ENCODE measurements at regions not wholly inside any gene's neighbourhood (a gene's known extent, or its start where the extent isn't known, plus 50 kb on each side); places are given as distances from the start of the nearest gene placed in this dataset.

DNA sequence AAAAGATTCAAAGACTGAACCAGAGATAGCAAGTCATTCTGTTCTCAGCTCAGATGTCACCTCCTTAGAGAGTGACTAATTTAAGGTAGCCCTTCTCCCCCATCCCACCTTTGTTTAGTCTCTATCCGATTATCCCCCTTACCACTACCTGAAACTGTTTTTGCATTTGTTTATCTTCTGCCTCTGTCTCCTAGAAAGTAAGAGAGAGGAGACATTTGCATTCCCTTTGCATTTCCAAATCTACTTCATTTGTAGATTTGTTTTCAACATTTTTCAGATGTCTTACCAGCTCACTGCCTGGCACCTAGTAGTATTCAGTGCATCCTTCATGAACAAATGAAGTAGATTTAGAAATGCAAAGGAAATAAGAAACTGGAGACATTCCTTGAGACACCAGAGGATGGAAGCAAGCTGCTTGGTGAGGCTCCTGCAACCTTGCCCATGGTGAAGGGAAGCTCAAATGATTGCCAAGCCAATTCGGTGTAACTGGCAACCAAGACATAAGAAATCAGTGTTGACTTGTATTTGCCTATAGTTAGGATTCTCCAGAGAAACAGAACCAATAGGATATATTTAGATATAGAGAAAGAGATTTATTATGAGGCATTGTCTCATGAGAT is 385.7 kb downstream of the STK39 start:
- peak overlapping the region; percentile 64; the same call in 1 of the 2 replicates for H3K9ac ChIP-seq (ENCODE audit: low read depth, low read length)
- H3K36me3 ChIP-seq (ENCODE audit: insufficient read depth, low read depth, low read length), result peaks cover 10% of the 10 kb centered on the region; the same call in 1 of the 2 replicates
- peaks cover 34% of the 10 kb centered on the region for H3K4me1 ChIP-seq (ENCODE audit: insufficient read depth, low read length)
- peaks cover 14% of the 10 kb centered on the region; the same call in 1 of the 2 replicates for H3K9me3 ChIP-seq (ENCODE audit: insufficient read depth, low read depth, low read length)
- H3K4me3 ChIP-seq (ENCODE audit: low read length), result peak overlapping the region; percentile 32; the same call in 1 of the 2 replicates
- no peaks in the 10 kb centered on the region for H3K27me3 ChIP-seq (ENCODE audit: insufficient read depth, low read length)
- H3K27ac ChIP-seq (ENCODE audit: low read length), result peak overlapping the region; percentile 88

DNA sequence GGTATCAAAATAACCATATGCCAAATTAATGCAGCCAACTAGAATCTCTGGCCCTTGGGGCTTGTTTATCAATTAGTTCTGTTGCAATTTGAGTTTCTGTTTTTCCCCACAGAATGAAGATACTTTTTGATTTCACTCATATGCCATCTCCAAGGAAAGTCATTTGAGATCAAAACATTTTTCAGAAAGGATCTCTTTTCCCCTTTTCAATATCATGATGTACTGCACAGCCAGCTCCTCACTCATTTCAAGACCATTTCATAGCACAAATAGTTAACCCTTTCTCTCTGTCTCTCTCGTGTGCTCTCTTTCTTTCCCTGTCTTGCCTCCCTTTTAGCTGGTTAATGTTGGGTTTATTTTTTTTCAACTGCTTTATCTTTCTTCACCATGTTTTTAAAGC is 387.3 kb downstream of the STK39 start:
- H3K9me3 ChIP-seq (ENCODE audit: insufficient read depth, low read depth, low read length), result peaks cover 14% of the 10 kb centered on the region; the same call in 1 of the 2 replicates
- H3K4me3 ChIP-seq (ENCODE audit: low read length), result no peak overlapping the region
- peaks cover 34% of the 10 kb centered on the region for H3K4me1 ChIP-seq (ENCODE audit: insufficient read depth, low read length)
- peak overlapping the region; percentile 72 for H3K27ac ChIP-seq (ENCODE audit: low read length)
- no peaks in the 10 kb centered on the region for H3K27me3 ChIP-seq (ENCODE audit: insufficient read depth, low read length)
- H3K36me3 ChIP-seq (ENCODE audit: insufficient read depth, low read depth, low read length), result peaks cover 10% of the 10 kb centered on the region; the same call in 1 of the 2 replicates
- H3K9ac ChIP-seq (ENCODE audit: low read depth, low read length), result peak overlapping the region; percentile 64; the same call in 1 of the 2 replicates

DNA sequence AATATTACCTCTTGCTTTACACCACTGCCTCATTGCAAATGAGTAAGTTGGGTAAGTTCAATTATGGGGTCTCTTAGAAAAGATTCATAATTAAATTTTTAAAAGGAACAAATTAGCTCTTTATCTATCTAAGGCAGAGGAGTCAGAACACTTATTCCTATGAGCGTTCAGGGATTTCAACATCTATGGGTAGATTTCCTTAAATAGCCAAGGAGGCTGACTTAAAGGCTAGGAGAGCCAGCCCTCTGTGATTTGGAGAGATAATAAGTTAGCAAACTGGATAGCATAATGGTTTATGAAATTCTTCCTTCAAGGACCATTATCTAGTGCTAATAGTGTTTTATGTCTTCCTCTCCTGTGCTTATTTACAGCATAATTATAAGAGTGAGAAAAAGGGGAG is 387.7 kb downstream of the STK39 start:
- Histone ChIP-seq H3K27me3 (ENCODE audit: insufficient read depth, low read length) (no peaks in the 10 kb centered on the region), H3K9me3 (ENCODE audit: insufficient read depth, low read depth, low read length) (peaks cover 14% of the 10 kb centered on the region; the same call in 1 of the 2 replicates), H3K4me1 (ENCODE audit: insufficient read depth, low read length) (peaks cover 34% of the 10 kb centered on the region), H3K36me3 (ENCODE audit: insufficient read depth, low read depth, low read length) (peaks cover 10% of the 10 kb centered on the region; the same call in 1 of the 2 replicates), H3K4me3 (ENCODE audit: low read length) (no peak overlapping the region), H3K9ac (ENCODE audit: low read depth, low read length) (peak overlapping the region; percentile 64; the same call in 1 of the 2 replicates), H3K27ac (ENCODE audit: low read length) (peak overlapping the region; percentile 72)

DNA sequence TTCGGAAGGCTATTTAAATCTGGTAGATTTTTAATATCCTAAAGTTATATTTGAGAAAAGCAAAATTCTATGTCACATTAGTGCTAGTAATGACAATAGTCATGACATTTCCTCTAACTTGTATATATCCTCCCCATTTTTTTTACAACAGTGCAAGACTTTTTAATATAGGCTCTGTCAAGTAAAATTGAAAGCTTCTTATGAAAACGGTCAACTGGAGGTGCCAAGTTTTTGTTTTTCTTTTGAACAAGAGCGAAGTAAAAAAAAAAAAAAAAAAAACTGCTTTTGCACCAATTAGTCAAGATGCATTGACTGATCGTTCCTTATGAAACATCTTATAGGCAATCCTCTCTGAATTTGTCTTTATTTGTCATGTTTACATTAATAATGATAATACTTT is 389.3 kb downstream of the STK39 start:
- Histone ChIP-seq H3K36me3 (ENCODE audit: insufficient read depth, low read depth, low read length) (peaks cover 5% of the 10 kb centered on the region; the same call in 1 of the 2 replicates), H3K9ac (ENCODE audit: low read depth, low read length) (no peak overlapping the region), H3K4me1 (ENCODE audit: insufficient read depth, low read length) (peaks cover 31% of the 10 kb centered on the region), H3K4me3 (ENCODE audit: low read length) (no peak overlapping the region), H3K27ac (ENCODE audit: low read length) (no peak overlapping the region), H3K27me3 (ENCODE audit: insufficient read depth, low read length) (no peaks in the 10 kb centered on the region), H3K9me3 (ENCODE audit: insufficient read depth, low read depth, low read length) (peaks cover 9% of the 10 kb centered on the region; the same call in 1 of the 2 replicates)

DNA sequence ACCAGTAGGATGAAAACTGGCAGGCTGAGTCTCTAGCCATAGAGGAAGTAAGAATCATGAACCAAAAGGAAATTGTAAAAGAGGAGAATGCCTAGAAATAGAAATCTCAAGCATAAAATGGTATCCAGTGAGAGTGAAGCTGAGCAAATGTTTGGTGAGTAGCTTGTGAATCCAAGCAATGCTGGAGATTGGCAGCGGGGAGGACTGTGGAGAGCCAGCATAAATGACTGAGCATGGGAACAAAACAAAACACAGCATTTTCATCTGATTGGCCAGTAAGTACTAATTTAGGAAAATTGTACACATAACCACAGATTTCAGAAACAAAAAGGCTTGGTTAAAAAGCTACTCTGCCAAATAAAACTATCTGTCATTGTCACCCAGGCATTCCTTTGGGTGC is 390.0 kb downstream of the STK39 start:
- no peaks in the 10 kb centered on the region for H3K27me3 ChIP-seq (ENCODE audit: insufficient read depth, low read length)
- H3K27ac ChIP-seq (ENCODE audit: low read length), result no peak overlapping the region
- peaks cover 30% of the 10 kb centered on the region for H3K4me1 ChIP-seq (ENCODE audit: insufficient read depth, low read length)
- no peaks in the 10 kb centered on the region for H3K36me3 ChIP-seq (ENCODE audit: insufficient read depth, low read depth, low read length)
- H3K4me3 ChIP-seq (ENCODE audit: low read length), result no peak overlapping the region
- peaks cover 2% of the 10 kb centered on the region; the same call in 1 of the 2 replicates for H3K9me3 ChIP-seq (ENCODE audit: insufficient read depth, low read depth, low read length)
- no peak overlapping the region for H3K9ac ChIP-seq (ENCODE audit: low read depth, low read length)

DNA sequence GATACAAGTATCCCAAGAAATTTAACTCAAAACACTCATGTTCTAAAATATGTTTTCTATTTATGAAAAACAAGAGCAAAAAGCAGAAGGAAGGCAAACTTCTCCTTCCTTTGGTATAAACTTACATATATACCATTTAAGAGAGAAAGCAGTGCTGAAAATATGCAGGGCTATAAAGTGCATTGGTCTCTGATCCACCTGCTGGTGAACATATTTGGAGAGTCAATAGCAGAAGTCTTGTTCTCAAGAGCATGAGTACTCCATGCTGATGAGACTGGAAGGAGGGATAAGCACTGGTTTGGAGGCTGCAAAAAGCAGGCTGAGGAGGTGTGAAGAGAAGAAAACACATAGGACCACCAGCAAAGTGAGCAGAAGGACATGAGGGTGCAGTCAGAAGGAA is 391.2 kb downstream of the STK39 start:
- H3K27ac ChIP-seq (ENCODE audit: low read length), result no peak overlapping the region
- H3K4me3 ChIP-seq (ENCODE audit: low read length), result no peak overlapping the region
- no peaks in the 10 kb centered on the region for H3K9me3 ChIP-seq (ENCODE audit: insufficient read depth, low read depth, low read length)
- H3K36me3 ChIP-seq (ENCODE audit: insufficient read depth, low read depth, low read length), result no peaks in the 10 kb centered on the region
- no peaks in the 10 kb centered on the region for H3K27me3 ChIP-seq (ENCODE audit: insufficient read depth, low read length)
- H3K9ac ChIP-seq (ENCODE audit: low read depth, low read length), result no peak overlapping the region
- H3K4me1 ChIP-seq (ENCODE audit: insufficient read depth, low read length), result peaks cover 21% of the 10 kb centered on the region

DNA sequence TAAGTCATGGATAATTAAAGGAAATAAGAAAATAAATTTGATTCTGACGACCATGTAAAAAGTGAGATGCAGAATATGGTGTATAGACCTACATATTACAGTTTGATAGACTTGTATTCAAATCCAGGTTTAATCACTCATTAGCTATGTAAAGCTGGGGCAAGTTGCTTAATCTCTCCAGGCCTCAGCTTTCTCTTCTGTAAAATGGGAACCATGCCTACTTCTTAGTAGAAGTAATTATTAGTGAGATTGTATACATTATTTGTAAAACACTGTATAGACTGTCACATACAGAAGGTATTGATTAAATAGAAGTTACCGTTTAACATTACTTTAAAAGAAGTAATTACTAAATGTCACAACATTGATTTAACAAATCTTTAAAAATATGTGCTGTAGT is 392.2 kb downstream of the STK39 start:
- Histone ChIP-seq H3K4me3 (ENCODE audit: low read length) (no peak overlapping the region), H3K9ac (ENCODE audit: low read depth, low read length) (no peak overlapping the region), H3K27ac (ENCODE audit: low read length) (no peak overlapping the region)

DNA sequence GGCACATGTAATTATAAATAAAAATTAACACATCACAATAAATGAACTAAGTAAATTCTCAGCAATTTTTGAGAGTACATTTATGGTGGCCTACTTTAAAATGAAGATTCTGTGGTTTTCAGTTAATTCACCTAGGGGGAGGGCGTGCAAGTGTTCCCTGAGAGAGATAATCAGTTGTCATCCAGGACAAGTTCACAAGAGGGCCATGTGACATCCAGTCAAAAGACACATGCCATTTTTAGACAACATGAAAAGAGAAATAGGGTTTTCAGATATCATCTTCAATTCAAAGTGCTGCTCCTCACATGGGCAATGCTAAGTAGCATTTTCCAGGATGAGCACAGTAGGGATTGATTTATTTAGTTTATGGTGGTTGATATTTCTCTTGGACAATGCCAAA is 393.7 kb downstream of the STK39 start:
- Histone ChIP-seq H3K4me1 (ENCODE audit: insufficient read depth, low read length) (no peaks in the 10 kb centered on the region; the same call in 1 of the 2 replicates), H3K4me3 (ENCODE audit: low read length) (no peak overlapping the region), H3K36me3 (ENCODE audit: insufficient read depth, low read depth, low read length) (no peaks in the 10 kb centered on the region), H3K9ac (ENCODE audit: low read depth, low read length) (no peak overlapping the region), H3K27me3 (ENCODE audit: insufficient read depth, low read length) (no peaks in the 10 kb centered on the region), H3K27ac (ENCODE audit: low read length) (no peak overlapping the region), H3K9me3 (ENCODE audit: insufficient read depth, low read depth, low read length) (0 out of 2 replicates have a peak, but pooled peaks cover 3% of the 10 kb centered on the region)

More for the DNA sequence above, 392.2 kb downstream of the STK39 start:
- H3K4me1 ChIP-seq (ENCODE audit: insufficient read depth, low read length), result peaks cover 12% of the 10 kb centered on the region
- H3K27me3 ChIP-seq (ENCODE audit: insufficient read depth, low read length), result no peaks in the 10 kb centered on the region
- H3K9me3 ChIP-seq (ENCODE audit: insufficient read depth, low read depth, low read length), result no peaks in the 10 kb centered on the region
- H3K36me3 ChIP-seq (ENCODE audit: insufficient read depth, low read depth, low read length), result no peaks in the 10 kb centered on the region

- no peak overlapping the region for H3K4me3 ChIP-seq (ENCODE audit: low read length)
- H3K27me3 ChIP-seq (ENCODE audit: insufficient read depth, low read length), result no peaks in the 10 kb centered on the region
- H3K27ac ChIP-seq (ENCODE audit: low read length), result no peak overlapping the region
- H3K4me1 ChIP-seq (ENCODE audit: insufficient read depth, low read length), result no peaks in the 10 kb centered on the region
- no peak overlapping the region for H3K9ac ChIP-seq (ENCODE audit: low read depth, low read length)
- peaks cover 9% of the 10 kb centered on the region; the same call in 1 of the 2 replicates for H3K9me3 ChIP-seq (ENCODE audit: insufficient read depth, low read depth, low read length)
- H3K36me3 ChIP-seq (ENCODE audit: insufficient read depth, low read depth, low read length), result no peaks in the 10 kb centered on the region
These were observed 395.5 kb downstream of the STK39 start for GRCh38 chr2:167851876-167852275.

GRCh38 chr2:167851323-167851860 is 396.0 kb downstream of the STK39 start:
- Histone ChIP-seq H3K9ac (ENCODE audit: low read depth, low read length) (no peak overlapping the region), H3K9me3 (ENCODE audit: insufficient read depth, low read depth, low read length) (peaks cover 13% of the 10 kb centered on the region; the same call in 1 of the 2 replicates), H3K36me3 (ENCODE audit: insufficient read depth, low read depth, low read length) (no peaks in the 10 kb centered on the region)

DNA sequence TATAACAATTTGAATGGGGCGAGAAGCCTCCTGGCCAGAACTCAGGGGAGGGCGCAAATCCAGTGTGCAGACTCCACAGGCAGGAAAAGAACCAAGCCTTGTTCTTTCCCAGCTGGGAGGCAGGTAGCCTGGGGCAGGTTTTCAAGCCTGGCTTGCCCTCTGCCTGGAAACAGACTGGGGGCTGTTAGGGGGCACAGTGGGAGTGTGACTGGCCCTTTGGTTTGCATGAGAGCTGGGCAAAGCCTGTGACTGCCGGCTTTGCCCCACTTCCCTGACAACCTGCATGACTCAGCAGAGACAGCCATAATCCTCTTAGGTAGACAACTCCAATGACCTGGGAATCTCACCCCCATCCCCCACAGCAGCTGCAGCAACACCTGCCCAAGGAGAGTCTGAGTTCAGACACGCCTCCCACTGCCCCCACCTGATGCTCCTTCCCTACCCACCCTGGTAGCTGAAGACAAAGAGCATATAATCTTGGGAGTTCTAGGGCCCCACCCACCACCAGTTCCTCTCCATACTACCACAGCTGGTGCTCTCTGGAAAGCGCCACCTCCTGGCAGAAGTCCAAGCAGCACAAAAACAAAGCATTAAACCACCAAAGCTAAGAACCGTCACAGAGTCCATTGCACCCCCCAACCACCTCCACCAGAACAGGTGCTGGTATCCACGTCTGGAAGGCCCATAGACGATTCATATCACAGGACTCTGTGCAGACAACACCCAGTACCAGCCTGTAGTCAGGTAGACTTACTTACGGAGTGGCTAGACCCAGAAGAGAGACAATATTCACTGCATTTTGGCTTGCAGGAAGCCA is 402.5 kb downstream of the STK39 start:
- Histone ChIP-seq H3K27me3 (ENCODE audit: insufficient read depth, low read length) (no peaks in the 10 kb centered on the region), H3K9ac (ENCODE audit: low read depth, low read length) (peak overlapping the region; percentile 13; the same call in 1 of the 2 replicates), H3K4me3 (ENCODE audit: low read length) (no peak overlapping the region), H3K9me3 (ENCODE audit: insufficient read depth, low read depth, low read length) (peaks cover 26% of the 10 kb centered on the region; the same call in 1 of the 2 replicates), H3K4me1 (ENCODE audit: insufficient read depth, low read length) (no peaks in the 10 kb centered on the region; the same call in 1 of the 2 replicates), H3K36me3 (ENCODE audit: insufficient read depth, low read depth, low read length) (no peaks in the 10 kb centered on the region), H3K27ac (ENCODE audit: low read length) (no peak overlapping the region)

More at GRCh38 chr2:167851323-167851860, 396.0 kb downstream of the STK39 start:
- no peaks in the 10 kb centered on the region for H3K27me3 ChIP-seq (ENCODE audit: insufficient read depth, low read length)
- H3K4me3 ChIP-seq (ENCODE audit: low read length), result no peak overlapping the region
- no peaks in the 10 kb centered on the region for H3K4me1 ChIP-seq (ENCODE audit: insufficient read depth, low read length)
- no peak overlapping the region for H3K27ac ChIP-seq (ENCODE audit: low read length)
